AG04449 (cell line): ENCODE measurements at regions not wholly inside any gene's neighbourhood (a gene's known extent, or its start where the extent isn't known, plus 50 kb on each side); places are given as distances from the start of the nearest gene placed in this dataset.

ENCODE experiments used
- CTCF ChIA-PET: fragments of 350-600 bp; formaldehyde crosslinking; extraction: SDS; loops from one replicate; lab custom pipeline; 2021; ENCODE audit warnings: antibody characterized with exemption; lab: Yijun Ruan, JAX
- POLR2A ChIA-PET: fragments of 400-600, 350-600 bp; formaldehyde crosslinking; extraction: SDS; loops from one replicate; lab custom pipeline; 2020; ENCODE audit warnings: antibody characterized with exemption, inconsistent platforms; lab: Yijun Ruan, JAX
- DNase-seq: peaks from one replicate; pipeline ENCODE4 v3.0.0-alpha.2; 2010; ENCODE audit warnings: low read depth, low spot score
- H3K4me3 ChIP-seq: 2 replicates; pipeline ENCODE4 v1.5.1; 2011; ENCODE audit warnings: low read depth, mild to moderate bottlenecking, control low read depth, low read length
- TF ChIP-seq, protein P1 (sequence below): IDR thresholded peaks from one replicate; pipeline ENCODE4 v1.5.1; 2011; ENCODE audit warnings: mild to moderate bottlenecking, moderate library complexity, low read length, control low read depth, inconsistent platforms; ENCODE audit not compliant: insufficient read depth; ENCODE audit errors: missing control alignments

DNA sequence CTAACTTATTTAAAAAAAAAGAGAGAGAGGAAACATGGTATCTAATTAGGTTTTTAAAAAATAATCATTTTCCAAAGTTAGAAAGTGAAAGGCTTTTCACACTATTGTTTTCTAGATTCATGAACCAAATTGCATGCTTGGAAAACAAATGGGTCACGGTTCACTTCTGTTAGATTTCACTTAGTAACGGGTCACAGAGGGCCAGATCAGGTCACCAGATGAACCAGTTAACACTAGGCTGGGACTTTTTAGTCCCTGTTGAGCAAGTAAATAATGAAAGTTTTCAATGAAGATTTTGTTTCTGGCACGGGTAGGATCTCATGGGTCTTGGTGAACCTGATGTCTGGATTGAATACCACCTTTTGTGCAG is 207.2 kb upstream of the RFX3 start:
- DNase-seq, result no peak
- ChIA-PET POLR2A (interaction anchor here (0.7 to 1.3 kb wide), 2 partner anchors 222 to 493 kb away, joined by 3 to 4 read pairs; no protein-coding TSS in a partner anchor), CTCF (interaction anchor here (0.8 to 5.5 kb wide), 16 partner anchors 9 to 642 kb away, joined by 3 to 30 read pairs (median 4); no protein-coding TSS in a partner anchor)
- H3K4me3 ChIP-seq, result no peak overlapping the region
- TF ChIP-seq, protein P1, sequence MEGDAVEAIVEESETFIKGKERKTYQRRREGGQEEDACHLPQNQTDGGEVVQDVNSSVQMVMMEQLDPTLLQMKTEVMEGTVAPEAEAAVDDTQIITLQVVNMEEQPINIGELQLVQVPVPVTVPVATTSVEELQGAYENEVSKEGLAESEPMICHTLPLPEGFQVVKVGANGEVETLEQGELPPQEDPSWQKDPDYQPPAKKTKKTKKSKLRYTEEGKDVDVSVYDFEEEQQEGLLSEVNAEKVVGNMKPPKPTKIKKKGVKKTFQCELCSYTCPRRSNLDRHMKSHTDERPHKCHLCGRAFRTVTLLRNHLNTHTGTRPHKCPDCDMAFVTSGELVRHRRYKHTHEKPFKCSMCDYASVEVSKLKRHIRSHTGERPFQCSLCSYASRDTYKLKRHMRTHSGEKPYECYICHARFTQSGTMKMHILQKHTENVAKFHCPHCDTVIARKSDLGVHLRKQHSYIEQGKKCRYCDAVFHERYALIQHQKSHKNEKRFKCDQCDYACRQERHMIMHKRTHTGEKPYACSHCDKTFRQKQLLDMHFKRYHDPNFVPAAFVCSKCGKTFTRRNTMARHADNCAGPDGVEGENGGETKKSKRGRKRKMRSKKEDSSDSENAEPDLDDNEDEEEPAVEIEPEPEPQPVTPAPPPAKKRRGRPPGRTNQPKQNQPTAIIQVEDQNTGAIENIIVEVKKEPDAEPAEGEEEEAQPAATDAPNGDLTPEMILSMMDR, result no peak

DNA sequence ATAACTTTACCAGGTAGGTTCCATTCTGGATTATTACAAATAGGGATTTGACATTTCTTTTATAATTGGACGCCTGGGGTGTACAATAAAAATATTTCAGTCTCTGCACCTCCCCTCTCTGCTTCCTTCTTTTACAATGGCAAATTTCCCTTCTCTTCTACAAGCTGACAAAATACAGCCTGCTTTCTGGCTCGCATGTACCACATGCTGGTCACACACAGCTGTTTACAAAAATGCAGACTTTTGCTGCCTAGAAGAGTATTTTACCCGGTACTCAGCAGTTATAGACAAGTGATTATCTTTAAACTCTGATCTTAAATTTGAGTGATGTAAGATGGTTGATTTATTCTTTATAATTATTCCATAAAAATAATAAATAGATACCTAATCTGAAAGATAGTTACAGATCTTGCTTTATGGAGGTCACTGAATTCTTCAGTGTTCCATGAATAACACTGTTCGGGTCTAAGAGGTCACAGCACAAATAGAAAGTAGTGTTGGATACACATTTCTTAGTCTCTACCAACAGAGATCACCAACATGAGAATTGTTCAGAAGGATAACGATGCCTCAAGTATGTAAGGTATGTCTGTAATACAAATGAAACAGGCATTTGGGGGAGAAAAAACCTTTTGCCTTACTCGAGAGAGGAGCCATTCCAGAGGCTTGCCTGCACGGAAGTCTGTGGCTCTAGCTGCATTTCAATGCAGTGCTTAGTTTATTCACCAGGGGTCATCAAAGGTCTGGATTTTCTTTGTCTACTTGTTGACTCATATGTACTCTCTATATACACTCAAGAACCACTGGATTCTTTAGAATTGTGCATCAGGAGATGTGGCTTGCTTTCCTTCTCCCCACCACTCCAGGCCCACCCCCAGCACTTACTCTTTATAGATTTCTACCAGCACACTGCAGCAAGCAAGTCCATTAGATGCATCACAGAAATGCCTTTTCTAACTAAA is 206.6 kb upstream of the RFX3 start:
- DNase-seq, result peak; percentile 74
- POLR2A ChIA-PET, result interaction anchor here (0.7 to 1.3 kb wide), 2 partner anchors 222 to 493 kb away, joined by 3 to 4 read pairs; no protein-coding TSS in a partner anchor
- peak overlapping the region; percentile 29; the same call in 1 of the 2 replicates for H3K4me3 ChIP-seq
- TF ChIP-seq, protein P1, result peak; percentile 47
- CTCF ChIA-PET, result interaction anchor here (0.6 to 5.5 kb wide), 21 partner anchors 12 to 873 kb away, joined by 3 to 30 read pairs (median 3); no protein-coding TSS in a partner anchor

DNA sequence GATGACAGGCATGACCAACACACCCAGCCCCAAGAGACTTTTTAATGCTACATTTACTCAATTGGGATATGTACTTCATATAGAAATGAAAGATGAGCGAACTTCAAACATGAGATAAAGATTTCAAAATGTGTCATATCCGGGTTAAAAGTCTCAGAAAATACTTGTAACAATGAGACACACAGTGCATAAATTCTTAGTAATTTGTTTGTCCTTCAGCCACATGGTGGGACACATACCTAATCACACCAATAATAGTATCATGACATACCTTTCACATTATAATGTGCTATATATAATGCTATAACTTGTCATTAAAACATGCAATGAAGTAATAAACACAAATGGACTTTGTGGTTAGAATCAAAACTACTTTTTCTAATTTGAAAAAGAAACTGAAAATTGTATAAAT is 204.7 kb upstream of the RFX3 start:
- H3K4me3 ChIP-seq, result no peak overlapping the region
- CTCF ChIA-PET, result interaction anchor here (1.4 to 5.5 kb wide), 2 partner anchors 626 to 636 kb away, joined by 3 to 27 read pairs; no protein-coding TSS in a partner anchor
- TF ChIP-seq, protein P1, result no peak
- DNase-seq, result no peak
- POLR2A ChIA-PET, result no interaction called here

DNA sequence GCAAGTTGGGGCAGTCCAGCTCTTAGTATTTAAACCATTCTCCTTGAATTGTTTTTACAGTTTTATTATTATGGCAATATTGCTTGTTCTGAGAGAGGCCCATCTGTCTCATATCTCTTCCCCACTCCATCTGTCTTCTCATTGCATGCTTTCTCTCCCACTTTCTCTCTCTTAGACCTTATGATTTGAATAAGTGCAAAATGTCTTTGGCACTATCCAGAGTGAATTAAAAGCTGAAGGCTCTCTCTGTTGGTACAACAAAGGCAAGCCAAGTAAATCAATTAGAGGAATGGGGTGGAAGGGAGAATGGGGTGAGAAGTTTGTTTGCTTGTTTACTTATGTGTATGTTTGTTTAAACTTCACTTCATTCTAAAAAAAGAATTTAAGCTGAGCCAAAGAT is 195.3 kb upstream of the RFX3 start:
- no peak for DNase-seq
- H3K4me3 ChIP-seq, result no peak overlapping the region
- CTCF ChIA-PET, result interaction anchor here (1.7 kb wide), 1 partner anchor 12 kb away, joined by 4 read pairs; no protein-coding TSS in a partner anchor
- TF ChIP-seq, protein P1, result no peak
- POLR2A ChIA-PET, result no interaction called here

DNA sequence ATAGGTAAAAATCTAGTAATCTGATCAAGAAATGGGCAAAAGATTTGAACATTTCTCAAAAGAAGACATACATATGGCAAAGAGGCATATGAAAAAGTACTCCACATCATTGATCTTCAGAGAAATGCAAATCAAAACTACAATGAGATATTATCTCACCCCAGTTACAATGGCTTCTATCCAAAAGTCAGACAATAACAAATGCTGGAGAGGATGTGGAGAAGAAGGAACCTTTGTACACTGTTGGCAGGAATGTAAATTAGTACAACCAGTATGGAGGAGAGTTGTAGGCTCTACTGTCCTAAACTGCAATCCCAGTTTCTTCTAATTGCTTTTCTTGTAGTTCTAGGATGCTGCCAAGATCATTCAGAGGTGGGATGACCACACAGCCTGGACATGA is 193.5 kb upstream of the RFX3 start:
- DNase-seq, result no peak
- ChIA-PET CTCF (no interaction called here), POLR2A (no interaction called here)
- no peak overlapping the region for H3K4me3 ChIP-seq
- TF ChIP-seq, protein P1, result no peak

DNA sequence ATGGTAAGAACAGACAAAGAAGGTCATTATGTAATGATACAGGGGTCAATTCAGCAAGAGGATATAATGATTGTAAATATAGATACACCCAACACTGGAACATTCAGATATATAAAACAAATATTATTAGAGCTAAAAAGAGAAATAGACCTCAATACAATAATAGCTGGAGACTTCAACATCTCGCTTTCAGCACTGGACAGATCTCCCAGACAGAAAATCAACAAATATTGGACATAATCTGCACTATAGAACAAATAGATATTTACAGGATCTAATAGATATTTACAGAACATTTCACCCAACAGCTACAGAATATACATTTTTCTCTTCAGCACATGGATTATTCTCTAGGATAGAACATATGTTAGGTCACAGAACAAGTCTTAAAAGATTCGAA is 190.6 kb upstream of the RFX3 start:
- ChIA-PET CTCF (no interaction called here), POLR2A (no interaction called here)
- no peak overlapping the region for H3K4me3 ChIP-seq
- TF ChIP-seq, protein P1, result no peak
- DNase-seq, result no peak
